NCI-H2227 treated with DMSO at 0.1 percent for 48 hours (cell line): ENCODE measurements at regions not wholly inside any gene's neighbourhood (a gene's known extent, or its start where the extent isn't known, plus 50 kb on each side); places are given as distances from the start of the nearest gene placed in this dataset.
"Not testable (repeated sequence)": the region's sequence is repeated elsewhere in the genome, so short reads cannot be mapped to it uniquely, and the experiment has no call there.

ENCODE experiments used
- DNase-seq: peaks from one replicate; lab custom pipeline; 2025; lab: John Stamatoyannopoulos, UW

DNA sequence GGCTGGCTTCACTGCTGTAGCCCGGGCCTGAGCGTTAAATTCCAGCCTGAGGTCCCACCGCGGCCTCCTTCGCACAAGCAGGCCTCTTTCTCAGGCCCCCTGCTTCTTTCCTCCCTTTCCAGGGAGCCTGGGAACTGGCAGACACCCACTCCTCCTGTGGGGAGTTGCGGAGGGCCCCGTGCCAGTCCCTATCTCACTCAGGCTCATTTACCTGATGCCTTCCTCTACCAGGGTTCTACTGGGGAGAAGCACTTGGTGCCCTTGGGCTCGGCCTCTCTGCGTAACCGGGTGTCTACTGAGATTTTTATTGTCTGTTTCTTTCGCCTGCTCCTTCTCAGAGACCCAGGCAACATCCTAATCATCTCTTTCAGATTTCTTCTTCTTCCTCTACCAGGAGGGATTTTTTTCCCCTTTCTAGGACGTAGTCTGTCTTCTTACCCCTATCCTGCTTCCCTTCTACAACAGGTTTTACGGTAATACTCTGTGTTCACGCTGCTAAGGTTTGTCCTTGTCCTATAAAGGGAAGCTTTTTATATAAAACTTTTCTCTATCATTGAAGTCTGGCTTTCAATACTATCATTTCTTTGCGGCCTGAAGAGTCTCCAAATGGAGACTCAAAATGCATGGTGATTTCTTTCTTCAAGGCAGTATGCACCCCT lies 135.4 kb upstream of the GPR12 start:
- no peak for DNase-seq

DNA sequence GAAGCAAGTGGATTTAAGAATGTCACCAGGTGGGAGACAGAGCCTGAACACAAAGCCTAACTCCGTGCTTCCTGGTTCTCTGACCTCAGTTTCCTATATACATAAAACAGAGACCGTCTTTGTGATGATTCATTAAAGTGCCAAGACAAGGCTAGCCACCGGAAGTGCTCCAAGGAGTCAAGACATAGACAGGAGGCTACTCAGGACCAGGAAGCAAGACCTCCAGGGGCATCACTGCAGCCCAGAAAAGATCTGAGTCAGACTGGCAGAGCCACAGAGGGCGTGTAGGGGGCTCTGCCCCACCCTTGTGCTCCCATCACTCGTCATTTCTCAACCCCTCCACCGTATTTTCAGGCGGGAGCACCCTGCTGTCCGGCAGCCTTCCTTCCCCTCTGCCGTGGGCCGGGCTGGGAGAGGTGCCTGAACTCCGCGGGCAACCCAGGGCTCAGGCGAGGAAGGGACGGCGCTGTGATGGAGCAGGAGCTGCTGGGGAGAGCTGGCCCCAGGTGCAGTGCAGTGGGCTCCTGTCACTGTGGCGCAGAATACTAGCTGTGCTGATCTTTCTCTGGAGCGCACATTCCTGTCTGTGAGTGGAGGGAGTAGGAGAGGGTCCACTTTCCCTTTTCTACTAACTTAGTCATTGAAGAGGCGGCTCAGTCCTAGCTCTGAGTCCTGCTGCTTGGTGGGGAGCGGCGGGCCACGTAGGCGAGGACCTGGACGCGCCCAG lies 134.7 kb upstream of the GPR12 start:
- no peak for DNase-seq

DNA sequence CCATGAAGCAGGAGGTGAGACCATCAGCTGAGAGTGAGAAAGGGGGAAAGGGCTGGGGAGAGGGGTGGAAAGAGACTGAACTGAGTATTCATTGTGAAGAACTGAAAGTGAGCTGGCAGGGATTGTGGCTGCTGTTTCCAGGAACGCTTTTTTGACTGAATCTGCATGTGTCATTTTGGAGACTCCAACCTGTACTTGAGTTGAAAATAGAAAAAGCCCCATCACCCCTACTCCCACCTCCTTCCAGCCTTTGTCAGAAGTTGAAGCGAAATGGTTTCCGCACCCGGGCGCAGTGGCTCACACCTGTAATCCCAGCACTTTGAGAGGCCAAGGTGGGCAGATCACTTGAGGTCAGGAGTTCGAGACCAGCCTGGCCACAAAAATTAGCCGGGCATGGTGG lies 128.0 kb upstream of the GPR12 start:
- no peak for DNase-seq

DNA sequence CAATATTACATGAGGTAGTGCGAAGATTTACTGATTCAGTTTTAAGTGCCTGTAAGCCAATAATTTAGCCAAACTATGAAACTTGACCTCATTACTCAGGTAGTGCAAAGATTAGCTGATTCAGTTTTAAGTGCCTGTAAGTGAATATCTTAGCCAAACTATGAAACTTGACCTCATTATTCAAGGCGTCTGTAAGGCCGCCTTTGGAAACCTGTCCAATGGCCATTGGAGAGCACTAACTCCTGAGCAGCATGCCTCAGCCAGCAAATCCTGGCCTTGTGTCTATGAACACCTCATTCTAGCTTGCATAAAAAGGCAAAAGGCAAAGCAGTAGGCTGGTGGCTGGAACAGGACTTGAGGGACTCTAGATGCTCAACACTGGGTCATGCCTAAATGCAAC lies 127.0 kb upstream of the GPR12 start:
- DNase-seq = no peak

DNA sequence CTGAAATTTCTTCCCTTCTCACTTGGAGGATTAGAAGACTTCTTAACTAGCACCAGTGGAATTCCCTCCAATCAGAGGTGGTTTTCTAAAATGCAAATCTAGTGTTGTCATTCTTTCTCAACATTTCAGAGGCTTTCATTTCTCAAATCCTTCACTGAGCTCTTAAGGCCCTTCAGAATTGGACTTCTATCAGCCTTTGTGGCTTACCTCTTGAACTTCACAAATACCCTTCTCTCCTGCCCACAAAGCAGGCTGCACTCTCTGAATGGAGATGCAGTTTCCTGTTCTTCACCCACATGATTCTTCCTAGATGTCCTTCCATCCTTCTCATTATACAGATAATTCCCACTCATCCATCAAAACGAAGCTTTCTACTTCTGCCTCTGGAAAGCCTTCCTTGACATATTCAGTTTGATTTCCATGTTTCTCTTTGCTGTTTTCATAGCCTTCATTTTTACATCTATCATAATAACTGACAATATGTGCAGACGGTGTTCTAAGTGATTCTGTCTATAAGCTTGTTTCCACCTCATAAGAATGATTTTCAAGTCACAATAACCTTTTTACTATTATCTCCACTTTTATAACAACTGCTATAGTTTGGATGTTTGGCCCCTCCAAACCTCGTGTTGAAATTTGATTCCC lies 123.1 kb upstream of the GPR12 start:
- DNase-seq = no peak

DNA sequence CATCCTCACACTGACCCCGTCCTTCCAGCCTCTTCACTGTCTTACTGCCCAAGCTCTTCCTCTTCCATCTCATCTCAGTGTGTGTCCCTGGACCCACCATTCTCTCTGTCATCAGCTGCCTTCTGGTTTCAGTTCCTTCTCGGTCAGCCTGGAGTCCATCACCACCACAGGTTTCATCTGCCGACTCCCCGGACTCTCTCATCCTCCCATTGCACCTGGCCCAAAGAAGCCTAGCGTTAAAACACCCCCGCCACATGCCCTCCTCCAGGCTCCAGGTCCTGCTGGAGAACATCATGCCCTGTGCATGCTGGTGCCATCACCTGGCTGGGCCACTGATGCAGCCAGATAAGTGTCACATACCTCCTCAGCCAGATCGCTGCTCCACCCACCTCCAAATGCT lies 122.1 kb upstream of the GPR12 start:
- no peak for DNase-seq

DNA sequence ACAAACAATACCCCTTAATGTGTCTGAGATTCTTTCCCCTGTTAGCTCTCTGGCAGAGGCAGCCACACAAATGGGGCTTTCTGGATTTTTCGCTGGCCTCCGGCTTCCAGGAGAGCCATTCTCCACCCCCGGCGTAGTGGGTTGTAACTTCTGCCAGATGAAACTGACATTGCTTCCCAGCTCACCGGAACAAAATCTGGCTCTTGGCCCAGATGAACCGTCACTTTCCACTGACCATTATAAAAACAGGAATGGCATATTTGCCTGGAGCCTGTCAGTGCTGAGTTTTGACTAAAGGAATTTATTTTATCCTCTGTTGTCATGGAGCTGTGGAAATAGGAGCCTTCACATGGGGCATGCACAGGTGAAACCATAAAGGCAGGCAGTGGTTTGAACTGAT lies 120.6 kb upstream of the GPR12 start:
- no peak for DNase-seq

DNA sequence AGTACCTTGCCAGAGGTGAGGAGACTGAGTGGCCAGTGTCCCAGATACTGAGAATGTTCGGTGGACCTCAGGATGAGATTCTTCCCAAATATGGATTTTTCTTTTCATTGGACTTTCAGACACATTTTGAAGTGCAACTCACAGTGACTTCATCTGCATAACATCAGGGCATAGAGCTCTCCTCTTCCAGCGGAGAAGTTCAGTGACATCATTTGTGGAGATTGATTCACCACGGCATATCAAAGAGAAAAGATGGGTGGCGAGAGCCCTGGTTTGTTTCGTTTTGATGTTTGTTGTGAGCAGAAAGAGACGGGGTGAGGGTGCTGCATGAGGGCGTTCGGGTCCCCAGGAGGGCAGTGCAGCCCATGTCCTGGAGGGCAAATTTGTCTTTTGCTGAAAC lies 120.1 kb upstream of the GPR12 start:
- DNase-seq = no peak

DNA sequence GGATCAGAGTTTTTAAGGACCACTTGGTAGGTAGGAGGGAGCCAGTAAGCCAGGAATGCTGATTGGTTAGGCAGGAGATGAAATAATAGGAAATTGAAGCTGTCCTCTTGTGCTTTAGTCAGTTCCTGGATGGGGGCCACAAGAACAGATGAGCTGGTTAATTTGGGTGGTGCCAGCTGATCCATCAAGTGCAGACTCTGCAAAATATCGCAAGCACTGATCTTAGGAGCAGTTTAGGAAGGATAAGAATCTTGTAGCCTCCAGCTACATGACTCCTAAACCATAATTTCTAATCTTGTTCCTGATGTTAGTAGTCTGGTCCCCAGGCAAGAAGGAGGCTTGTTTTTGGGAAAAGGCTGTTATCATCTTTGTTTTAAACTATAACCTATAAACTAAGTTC lies 117.9 kb upstream of the GPR12 start:
- DNase-seq = no peak

DNA sequence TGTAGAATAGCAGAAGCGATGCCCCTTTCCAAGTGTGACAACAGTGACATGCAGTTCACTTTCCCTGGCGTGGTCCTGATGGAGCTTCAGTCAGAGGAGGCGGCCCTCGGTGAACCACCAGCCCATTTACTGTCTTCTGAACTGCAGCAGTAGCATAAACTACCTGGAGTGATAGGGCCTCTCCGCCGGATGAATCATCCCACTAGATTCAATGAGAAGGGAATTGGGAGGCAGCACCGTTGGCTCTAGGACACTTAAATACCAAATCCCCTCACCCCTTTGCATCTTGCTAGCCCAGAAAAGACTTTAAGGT lies 112.8 kb upstream of the GPR12 start:
- DNase-seq = no peak

DNA sequence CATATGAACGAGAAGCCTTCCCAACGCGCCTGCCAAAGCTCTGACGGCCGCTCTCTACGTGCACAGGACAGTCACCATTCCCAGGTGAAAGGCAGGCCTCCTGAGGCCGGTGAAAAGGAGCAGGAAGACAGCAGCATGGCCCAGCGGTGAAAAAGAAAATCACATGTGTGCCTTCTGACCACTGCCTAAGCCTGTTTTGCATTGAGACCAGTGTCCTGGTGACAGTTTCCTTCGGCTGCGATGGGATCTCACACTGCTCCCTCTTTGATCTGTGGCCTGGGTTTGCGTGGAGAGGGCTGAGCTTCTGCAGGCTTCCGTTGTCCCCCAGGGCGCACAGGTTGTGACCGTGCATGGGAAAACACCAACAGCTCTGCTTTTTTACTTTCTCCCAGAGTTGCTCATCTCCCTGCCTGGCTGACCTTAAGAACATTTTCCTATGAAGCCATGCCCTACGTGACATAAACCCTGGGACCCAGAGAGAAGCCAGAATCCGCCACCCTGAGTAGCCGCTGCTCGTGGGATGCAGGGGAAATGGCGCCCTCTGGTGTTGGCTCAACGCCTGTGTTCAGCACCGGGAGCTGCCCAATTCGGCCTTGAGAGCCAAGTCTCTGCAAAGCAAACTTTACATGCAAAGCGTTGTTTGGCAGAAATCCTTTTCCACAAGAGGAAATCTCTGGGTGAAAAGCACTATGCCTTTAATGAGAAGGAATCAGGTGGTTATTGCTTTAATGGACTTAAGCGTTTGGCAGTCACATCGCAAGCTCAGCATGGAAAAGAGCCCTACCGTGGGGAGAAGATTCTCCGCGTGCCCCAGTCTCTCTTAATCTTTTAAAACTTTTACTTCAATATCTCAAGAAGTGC lies 112.2 kb upstream of the GPR12 start:
- DNase-seq = peak; percentile 23

DNA sequence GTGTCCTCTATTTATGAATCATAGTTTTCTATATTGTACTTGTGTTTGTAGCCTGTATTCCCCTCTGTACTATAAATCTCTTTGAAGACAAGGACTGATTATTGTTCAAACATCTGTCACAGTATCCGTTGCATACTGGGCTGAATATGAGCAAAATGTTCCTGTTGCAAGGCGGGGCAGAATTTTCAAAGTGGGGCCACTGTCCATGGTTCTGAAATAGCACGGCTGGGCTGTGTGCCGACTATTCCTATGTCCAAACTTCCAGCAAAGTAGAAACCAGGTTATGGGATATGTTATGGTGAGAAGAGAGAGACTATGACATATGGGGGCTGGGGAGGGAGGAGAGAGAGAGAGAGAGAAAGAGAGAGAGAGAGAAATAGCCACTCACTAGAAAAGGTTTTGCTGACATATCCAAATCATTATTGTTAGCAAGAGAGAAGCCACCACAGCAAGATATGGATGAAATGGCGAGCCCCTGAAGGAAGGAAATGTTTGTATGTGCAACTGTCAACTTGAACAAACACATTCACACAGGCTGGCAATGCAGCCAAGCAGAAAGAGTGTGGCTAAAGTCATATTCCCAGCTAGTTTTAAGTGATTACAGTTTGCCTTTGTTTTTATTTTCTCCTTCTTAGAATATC lies 107.0 kb upstream of the GPR12 start:
- no peak for DNase-seq

DNA sequence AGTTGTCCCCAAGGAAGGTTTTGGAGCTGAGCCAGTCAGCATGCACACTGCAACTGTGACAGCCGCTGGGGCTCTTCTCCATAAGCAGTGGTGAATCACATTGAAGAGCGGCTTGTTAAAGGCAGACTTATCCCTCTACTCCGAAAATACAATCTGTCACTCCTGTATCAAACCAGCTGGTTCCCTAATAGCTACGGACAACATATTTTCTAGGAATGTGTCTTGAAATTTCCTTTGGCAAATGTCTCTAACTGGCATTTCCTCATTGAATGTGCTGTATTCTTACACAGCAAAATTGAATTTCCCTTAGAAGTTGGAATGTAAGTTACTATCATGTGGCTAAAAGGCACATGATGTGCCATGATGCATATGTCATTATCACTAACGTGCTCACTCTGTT lies 104.0 kb upstream of the GPR12 start:
- DNase-seq = no peak

DNA sequence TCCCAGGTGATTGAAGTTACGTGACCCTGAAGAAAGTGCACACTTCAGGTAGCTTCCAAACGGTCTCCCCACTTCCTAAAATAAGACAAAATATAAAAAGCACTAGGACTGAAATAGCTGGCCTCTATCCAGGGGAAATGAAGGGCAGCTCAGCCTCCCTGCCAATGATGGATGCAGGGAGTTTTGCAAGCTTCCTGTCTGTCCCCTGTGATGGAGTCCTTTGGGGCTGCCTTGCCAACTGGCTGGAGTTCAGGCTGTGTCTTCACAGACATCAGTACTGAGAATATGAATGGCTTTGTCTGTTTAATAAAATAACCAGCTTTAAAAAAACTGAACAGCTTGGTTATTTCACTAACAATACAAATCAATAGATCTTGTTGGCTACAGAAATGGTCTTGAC lies 101.4 kb upstream of the GPR12 start:
- no peak for DNase-seq

DNA sequence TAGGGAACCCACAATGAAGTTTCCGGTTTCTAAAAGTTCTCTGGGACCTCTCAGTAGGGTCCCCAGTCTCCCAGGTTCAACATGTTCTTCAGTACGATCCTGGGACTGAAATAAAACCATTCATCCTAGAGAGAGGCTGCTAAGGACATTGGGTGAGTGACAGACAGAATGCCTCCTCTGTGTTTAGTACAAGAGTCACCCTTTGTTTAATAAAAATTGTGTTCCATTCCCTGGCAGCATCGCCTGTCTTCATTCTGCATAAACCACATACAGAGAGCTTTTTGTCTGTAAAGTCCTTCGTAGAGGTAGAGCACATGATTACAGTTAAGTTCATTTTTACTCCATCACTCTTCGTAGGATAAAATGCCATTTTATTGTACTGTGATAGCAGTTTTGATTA lies 95.3 kb upstream of the GPR12 start:
- no peak for DNase-seq

DNA sequence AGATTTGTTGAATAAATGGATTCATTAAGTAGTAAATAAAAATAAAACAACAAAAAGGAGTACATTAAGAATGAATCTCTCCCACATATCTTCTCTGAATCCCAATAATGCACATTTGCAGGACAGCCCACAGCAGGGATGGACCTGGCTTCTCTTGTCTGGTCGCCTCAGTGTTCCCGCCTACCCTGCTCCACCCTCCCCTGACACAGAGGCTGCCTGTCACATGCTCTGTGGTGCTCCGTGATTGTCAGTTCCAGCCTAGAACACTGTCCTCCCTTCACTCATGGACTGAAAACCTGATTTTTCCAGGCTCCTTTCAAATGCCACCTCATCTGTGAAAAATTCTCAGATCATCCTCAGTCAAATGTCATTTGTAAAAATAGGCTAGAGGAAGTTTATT lies 94.5 kb upstream of the GPR12 start:
- no peak for DNase-seq

DNA sequence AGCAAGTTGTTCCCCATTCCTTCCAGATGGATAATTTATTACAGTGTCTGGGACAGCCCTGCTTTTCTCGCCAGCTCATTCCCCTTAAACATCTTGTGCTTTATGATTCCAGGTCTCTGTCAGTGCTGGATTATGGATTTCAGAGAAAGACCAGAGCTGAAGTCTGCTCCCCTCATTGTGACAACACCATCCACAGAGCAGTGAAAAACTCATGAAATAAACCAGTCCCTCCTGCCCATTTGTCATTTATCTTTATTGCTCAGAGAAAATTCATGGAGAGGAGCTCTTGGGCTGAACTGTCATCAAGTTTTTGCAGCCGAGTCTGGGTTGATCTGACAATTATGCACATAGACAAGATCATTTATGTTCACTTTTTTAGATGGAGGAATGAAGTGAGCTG lies 92.7 kb upstream of the GPR12 start:
- no peak for DNase-seq

DNA sequence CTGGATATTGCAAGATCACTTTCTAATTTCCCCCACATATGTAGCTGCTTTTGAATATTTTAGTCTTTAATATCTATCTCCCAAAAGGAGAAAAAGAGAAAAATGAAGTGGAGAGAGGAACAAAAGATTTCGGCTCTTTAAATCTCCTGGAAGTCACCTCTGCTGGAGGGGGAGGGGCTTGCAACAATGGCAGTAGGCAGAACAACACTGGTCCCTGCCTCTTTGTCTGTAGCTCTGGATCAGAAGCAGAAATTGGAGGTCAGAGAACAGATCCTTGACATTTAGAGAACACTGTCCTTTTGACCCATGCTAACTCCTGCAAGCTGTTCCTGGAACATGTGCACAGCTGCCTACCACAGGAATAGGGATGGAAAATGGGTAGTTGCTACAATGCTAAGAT lies 86.7 kb upstream of the GPR12 start:
- DNase-seq = peak; percentile 38

DNA sequence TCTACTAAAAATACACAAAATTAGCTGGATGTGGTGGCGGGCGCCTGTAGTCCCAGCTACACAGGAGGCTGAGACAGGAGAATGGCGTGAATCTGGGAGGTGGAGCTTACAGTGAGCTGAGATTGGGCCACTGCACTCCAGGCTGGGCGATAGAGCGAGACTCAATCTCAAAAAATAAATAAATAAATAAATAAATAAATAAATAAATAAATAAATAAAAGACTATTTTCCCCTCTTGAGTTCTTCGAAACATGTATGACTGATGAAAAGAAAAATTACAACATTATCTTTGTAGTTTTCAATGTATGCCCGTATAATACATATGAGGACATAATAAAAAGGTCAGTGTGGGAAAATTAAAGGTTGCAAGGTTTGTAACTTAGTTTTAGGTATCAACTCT lies 84.5 kb upstream of the GPR12 start:
- DNase-seq = not testable (repeated sequence)

DNA sequence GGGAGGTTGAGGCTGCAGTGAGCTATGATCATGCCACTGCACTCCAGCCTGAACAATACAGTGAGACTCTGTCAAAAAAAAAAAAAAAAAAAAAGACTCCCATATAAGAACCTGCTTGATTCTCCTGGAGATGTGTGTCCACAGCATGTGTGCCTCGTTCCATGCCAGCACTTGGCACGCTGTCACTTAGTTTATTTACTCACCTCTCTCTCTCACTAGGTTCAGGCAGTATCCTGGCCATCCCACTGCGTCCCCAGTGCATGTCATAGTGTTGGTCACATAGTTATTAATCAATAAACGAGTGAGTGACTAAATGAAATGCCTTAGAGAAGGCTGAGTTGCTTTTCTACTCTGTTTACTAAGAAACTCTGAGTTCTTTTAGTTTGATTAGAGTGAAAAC lies 79.1 kb upstream of the GPR12 start:
- DNase-seq = no peak

DNA sequence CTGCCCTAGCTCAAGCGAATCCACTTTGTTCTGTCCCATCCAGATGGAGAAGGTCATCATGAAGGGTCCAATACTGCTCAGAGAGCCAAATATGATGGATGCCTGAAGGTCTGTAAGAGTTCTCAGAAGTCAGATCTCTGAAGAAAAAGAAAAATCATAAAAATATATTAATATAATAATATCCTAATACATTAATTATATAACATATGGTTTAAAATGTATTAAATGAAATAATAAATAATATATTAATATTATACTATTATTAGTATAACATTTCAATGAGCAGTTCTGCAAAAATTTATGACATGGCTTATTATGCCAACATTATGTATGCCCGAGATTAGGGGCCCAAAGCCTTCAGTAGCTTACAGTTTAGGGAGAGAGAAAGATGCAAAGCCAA lies 78.2 kb upstream of the GPR12 start:
- DNase-seq = no peak

DNA sequence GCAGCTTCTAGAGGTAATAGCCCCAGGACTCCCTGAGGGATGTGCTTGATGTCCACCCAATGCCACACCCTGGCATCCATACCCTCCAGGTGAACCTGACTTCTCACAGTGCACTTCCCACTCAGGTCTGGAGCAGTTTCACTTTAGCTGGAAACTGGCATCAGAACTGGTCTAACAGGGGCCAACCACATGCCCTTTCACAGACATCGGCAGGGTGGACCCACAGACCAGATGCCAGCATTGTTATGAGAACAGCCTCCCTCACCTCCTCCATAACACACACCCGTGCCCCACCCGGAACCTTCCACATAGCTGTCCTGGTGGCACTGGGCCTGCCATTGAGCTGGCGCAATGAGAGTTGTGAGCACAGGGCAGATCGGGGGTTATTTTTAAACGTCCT lies 77.4 kb upstream of the GPR12 start:
- DNase-seq = no peak
